NCI-H774 (cell line): ENCODE measurements at regions not wholly inside any gene's neighbourhood (a gene's known extent, or its start where the extent isn't known, plus 50 kb on each side); places are given as distances from the start of the nearest gene placed in this dataset.

Source experiments
- DNase-seq: peaks from one replicate; lab custom pipeline; 2025; lab: John Stamatoyannopoulos, UW

- DNase-seq = no peak
These were observed 63.0 kb upstream of the CLMN start for GRCh38 chr14:95382747-95383146.

- no peak for DNase-seq
These were observed 62.0 kb upstream of the CLMN start for GRCh38 chr14:95381726-95382125.

GRCh38 chr14:95380350-95381042 lies 60.8 kb upstream of the CLMN start:
- no peak for DNase-seq

- DNase-seq = no peak
These were observed 59.9 kb upstream of the CLMN start for GRCh38 chr14:95379634-95380033.

- no peak for DNase-seq
These were observed 55.9 kb upstream of the CLMN start for GRCh38 chr14:95375539-95376109.

- DNase-seq = no peak
These were observed 54.7 kb upstream of the CLMN start for GRCh38 chr14:95374239-95374997.

GRCh38 chr14:95370076-95370475 lies 50.4 kb upstream of the CLMN start:
- no peak for DNase-seq
